LNCAP (cell line): ENCODE measurements at regions not wholly inside any gene's neighbourhood (a gene's known extent, or its start where the extent isn't known, plus 50 kb on each side); places are given as distances from the start of the nearest gene placed in this dataset.

Experiments
- TF ChIP-seq, protein P1 (sequence below): fragments of 450-650 bp; IDR thresholded peaks from 2 replicates; pipeline ENCODE4 v1.5.1; 2017; ENCODE audit warnings: mild to moderate bottlenecking

DNA sequence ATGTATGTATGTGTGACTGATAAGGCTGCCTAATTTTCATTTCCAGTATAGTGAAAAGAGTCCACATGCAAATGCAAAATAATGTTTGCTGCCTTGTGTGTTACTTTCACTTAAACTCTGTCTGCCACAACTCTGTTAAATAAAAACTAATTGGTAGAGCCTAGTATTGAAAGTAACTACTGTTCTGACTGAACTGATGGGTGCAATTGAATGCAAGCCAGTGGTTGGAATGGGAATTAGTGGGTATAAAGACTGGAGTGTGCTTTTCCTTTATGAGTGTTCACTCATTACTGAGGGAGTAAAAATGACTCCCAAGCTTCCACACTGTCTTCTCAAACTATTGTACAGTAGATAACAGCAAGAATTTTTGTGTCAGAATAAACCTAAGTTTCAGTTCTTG lies 571.0 kb downstream of the TMTC2 start:
- TF ChIP-seq, protein P1, sequence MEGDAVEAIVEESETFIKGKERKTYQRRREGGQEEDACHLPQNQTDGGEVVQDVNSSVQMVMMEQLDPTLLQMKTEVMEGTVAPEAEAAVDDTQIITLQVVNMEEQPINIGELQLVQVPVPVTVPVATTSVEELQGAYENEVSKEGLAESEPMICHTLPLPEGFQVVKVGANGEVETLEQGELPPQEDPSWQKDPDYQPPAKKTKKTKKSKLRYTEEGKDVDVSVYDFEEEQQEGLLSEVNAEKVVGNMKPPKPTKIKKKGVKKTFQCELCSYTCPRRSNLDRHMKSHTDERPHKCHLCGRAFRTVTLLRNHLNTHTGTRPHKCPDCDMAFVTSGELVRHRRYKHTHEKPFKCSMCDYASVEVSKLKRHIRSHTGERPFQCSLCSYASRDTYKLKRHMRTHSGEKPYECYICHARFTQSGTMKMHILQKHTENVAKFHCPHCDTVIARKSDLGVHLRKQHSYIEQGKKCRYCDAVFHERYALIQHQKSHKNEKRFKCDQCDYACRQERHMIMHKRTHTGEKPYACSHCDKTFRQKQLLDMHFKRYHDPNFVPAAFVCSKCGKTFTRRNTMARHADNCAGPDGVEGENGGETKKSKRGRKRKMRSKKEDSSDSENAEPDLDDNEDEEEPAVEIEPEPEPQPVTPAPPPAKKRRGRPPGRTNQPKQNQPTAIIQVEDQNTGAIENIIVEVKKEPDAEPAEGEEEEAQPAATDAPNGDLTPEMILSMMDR, result no peak

DNA sequence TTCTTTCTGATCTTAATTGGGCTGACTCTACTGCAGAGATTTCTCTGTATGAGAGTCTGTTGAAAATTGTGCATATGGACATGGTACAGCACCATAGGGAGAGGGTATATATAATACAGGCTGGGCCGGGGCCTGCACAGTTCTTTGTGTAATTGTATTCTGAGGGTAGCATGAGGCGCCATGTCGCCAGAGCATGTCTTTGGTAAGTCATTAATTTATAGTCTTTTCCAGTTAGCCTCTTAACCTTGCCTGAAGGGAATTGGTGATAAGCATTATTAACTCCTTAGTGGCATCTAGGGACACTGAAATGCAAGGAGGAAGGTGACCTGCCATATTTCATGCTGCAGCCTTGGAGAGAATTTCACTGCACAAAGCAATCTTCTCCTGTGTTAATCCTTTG lies 569.9 kb downstream of the TMTC2 start:
- TF ChIP-seq, protein P1, result no peak

DNA sequence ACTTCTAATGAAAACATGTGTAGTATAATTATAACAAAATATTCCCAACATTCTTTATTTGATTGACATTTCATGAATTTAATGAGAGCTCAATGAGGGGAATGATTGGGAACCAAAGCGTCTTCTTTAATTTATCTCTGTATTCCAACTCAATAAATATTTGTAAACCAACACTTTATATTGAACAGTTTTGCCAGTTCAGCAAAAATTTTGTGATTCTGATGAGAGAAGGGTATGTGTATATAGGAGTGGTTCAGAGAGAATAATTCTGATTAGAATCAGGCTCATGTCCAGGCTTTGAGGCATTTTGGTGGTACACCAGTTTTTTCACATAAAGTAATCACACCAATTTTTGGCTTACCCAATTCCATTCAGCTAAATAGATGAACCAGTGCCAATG lies 564.2 kb downstream of the TMTC2 start:
- TF ChIP-seq, protein P1, result no peak

DNA sequence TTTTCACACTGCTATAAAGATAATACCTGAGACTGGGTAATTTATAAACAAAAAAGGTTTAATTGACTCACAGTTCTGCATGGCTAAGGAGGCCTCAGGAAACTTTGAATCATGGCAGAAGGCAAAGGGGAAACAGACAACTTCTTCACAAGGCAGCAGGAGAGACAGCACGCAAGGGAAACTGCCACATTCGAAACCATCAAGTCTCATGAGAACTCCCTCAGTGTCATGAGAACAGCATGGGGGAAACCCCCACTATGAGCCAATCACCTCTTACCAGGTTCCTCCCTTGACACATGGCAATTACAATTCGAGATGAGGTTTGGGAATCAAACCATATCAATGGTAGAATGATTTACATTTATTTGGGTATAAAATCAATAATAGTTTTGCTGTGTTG lies 558.5 kb downstream of the TMTC2 start:
- TF ChIP-seq, protein P1, result no peak

DNA sequence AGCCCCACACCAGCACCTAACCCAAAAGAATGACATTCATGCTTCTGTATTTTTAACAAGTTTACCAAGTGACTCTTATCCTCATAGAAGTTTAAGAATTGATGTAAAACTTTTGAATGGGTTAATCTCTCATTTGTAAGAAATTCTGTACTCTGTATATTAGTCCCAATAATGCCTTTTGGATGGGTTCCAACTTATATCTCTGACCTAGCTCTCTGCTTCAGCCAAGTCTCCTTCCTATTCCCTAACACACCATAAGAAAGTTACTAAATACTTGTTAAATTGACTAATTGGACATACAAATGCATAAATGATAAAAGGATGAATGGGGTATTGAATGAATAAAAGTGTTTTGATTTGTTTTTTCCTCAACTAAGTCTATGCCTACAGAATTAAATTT lies 557.3 kb downstream of the TMTC2 start:
- TF ChIP-seq, protein P1, result no peak

DNA sequence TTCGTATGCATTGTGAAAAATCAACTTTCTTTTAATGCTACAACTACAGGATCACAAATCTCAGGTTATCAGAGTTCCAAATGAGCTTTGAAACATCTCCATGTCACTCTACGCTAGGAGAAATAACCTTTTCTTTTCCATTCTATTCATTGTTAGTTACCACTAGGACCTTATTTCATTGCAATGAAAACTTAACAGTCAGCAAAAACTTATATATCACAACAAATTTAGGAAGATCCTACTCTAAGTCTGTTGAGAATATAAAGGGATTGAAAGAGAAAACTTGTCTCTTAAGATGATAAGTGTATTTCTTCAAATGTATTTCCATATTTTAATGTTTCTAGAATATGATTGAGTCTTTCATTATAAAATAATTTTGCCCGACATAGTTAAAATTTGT lies 539.1 kb downstream of the TMTC2 start:
- TF ChIP-seq, protein P1, result no peak

DNA sequence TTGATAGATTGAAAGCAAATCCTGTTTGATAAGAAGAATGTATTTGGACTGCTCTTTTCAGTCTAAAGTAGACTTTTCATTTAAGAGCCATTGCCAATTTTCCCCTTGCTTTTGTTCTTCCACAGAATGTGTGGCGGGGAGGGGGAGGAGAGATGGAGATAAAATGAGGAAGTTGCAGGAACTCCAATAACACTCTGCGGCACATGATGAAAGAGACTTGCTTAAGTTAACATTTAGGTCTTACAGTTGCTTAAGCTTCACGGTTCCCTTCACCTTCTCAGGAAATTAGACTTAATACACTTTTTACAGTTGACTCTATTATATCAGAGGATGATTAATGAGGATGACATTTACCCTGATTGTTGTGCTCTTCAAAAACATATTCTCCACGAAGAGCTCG lies 537.3 kb downstream of the TMTC2 start:
- TF ChIP-seq, protein P1, result no peak

DNA sequence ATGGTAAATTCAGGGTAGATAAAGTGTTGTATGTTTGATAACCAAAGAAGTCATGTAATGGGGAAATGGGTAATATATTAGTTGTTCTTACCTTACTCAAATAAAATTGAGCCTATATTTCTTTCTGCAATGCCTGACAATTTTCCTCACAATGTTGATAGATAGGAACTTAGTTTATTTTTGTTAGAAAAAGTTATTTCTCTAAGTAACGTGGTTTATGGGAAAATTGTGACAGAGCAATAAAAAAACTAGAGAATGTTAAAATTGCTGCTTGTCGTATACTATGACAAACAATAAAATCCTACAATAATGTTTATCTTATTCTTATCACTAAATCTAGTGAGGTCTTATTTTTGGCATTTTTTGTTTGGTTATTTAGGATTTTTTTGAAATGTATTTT lies 534.1 kb downstream of the TMTC2 start:
- TF ChIP-seq, protein P1, result no peak
